ENCODE measurements at regions not wholly inside any gene's neighbourhood (a gene's known extent, or its start where the extent isn't known, plus 50 kb on each side); places are given as distances from the start of the nearest gene placed in this dataset.

DNA sequence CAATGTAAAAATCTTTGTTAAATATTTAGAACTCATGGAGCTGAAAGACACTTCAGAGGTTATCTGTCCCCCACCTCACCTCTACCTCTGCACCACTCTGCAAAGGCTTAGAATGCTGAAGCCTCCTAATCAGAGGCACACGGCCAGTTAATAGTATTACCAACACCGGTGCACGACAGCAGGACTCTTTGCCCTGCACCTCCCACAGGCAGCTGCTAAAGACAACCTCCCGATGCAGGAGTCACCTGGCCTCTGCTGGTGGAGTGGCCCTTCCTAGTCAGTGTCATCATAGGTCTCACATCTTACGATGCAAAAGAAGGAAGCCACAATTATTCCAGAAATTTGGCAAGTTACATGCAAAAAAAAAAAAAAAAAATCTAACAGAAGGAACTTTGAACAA lies 66.6 kb upstream of the MGMT start:
- Histone ChIP-seq H3K4me3 (ENCODE audit: low read length) (no peak overlapping the region), H3K79me2 (ENCODE audit: low read length) (no peaks in the 10 kb centered on the region), H3K9ac (ENCODE audit: low read length) (no peak overlapping the region), H3K36me3 (replicated peaks; ENCODE audit: low read depth, low read length) (no peaks in the 10 kb centered on the region), H3K9me3 (ENCODE audit: insufficient read depth, low read length) (no peaks in the 10 kb centered on the region), H2AFZ (ENCODE audit: low read depth, low read length) (no peak overlapping the region), H3K4me2 (ENCODE audit: low read length) (no peak overlapping the region), H3K27ac (ENCODE audit: low read length) (no peak overlapping the region), H3K27me3 (ENCODE audit: low read depth, low read length) (no peaks in the 10 kb centered on the region), H4K20me1 (ENCODE audit: insufficient read depth, low read length) (no peaks in the 10 kb centered on the region), H3K4me1 (ENCODE audit: low read length) (no peaks in the 10 kb centered on the region)
- TF ChIP-seq, protein P1, sequence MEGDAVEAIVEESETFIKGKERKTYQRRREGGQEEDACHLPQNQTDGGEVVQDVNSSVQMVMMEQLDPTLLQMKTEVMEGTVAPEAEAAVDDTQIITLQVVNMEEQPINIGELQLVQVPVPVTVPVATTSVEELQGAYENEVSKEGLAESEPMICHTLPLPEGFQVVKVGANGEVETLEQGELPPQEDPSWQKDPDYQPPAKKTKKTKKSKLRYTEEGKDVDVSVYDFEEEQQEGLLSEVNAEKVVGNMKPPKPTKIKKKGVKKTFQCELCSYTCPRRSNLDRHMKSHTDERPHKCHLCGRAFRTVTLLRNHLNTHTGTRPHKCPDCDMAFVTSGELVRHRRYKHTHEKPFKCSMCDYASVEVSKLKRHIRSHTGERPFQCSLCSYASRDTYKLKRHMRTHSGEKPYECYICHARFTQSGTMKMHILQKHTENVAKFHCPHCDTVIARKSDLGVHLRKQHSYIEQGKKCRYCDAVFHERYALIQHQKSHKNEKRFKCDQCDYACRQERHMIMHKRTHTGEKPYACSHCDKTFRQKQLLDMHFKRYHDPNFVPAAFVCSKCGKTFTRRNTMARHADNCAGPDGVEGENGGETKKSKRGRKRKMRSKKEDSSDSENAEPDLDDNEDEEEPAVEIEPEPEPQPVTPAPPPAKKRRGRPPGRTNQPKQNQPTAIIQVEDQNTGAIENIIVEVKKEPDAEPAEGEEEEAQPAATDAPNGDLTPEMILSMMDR (IDR thresholded peaks at IDR 0.05; ENCODE audit: low read depth, low read length) = no peak
- no peak for TF ChIP-seq EZH2phosphoT487 (IDR thresholded peaks at IDR 0.05; ENCODE audit: low read depth)

DNA sequence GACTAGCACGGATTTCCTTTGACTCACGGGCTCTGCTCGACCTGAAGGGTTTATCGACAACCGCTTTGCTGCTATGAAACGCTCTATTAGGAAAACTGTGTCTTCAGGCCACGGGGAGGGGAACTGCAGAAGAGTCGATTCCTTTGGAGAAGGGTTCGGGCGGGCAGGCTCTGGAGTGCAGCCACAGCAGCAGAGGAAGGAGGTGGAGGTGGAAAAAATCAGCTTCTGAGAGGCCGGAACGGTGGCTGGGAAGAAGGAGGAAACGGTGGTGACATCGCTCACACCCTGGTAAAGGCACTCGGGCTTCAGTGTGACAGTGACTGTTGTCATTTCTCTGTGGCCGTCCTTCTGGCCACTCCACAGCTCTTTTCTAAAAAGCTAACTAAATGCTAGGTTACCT lies 64.6 kb upstream of the MGMT start:
- no peak overlapping the region for H3K4me2 ChIP-seq (ENCODE audit: low read length)
- no peaks in the 10 kb centered on the region for H3K36me3 ChIP-seq (replicated peaks; ENCODE audit: low read depth, low read length)
- H3K4me3 ChIP-seq (ENCODE audit: low read length) = no peak overlapping the region
- no peak overlapping the region for H2AFZ ChIP-seq (ENCODE audit: low read depth, low read length)
- H3K27ac ChIP-seq (ENCODE audit: low read length) = no peak overlapping the region
- H3K9ac ChIP-seq (ENCODE audit: low read length) = no peak overlapping the region
- H3K79me2 ChIP-seq (ENCODE audit: low read length) = no peaks in the 10 kb centered on the region
- TF ChIP-seq, protein P1 (IDR thresholded peaks at IDR 0.05; ENCODE audit: low read depth, low read length) = no peak
- no peak for TF ChIP-seq EZH2phosphoT487 (IDR thresholded peaks at IDR 0.05; ENCODE audit: low read depth)
- no peaks in the 10 kb centered on the region for H3K9me3 ChIP-seq (ENCODE audit: insufficient read depth, low read length)
- no peaks in the 10 kb centered on the region for H4K20me1 ChIP-seq (ENCODE audit: insufficient read depth, low read length)
- H3K27me3 ChIP-seq (ENCODE audit: low read depth, low read length) = no peaks in the 10 kb centered on the region
- H3K4me1 ChIP-seq (ENCODE audit: low read length) = no peaks in the 10 kb centered on the region

DNA sequence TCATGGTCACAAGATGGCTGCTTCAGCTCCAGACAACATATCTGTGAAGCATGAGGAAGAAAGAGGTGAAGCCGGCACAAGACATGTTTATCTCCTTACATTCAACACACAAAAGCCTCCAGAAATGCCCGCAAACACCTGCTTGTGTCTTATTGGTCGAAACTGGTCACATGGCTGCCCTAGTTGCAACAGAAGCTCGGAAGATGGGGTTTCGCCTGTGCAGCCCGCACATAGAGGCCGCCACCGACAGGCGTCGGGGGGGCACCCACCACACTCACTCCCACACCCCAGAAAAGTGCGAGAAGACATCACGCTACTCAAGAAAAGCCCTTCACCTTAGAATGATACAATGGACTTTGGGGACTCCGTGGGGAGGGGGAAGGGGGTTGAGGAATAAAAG lies 63.0 kb upstream of the MGMT start:
- Histone ChIP-seq H3K4me3 (ENCODE audit: low read length) (no peak overlapping the region), H2AFZ (ENCODE audit: low read depth, low read length) (no peak overlapping the region), H3K4me2 (ENCODE audit: low read length) (no peak overlapping the region), H3K27ac (ENCODE audit: low read length) (no peak overlapping the region), H3K9me3 (ENCODE audit: insufficient read depth, low read length) (no peaks in the 10 kb centered on the region), H3K36me3 (replicated peaks; ENCODE audit: low read depth, low read length) (no peaks in the 10 kb centered on the region), H3K9ac (ENCODE audit: low read length) (no peak overlapping the region), H3K27me3 (ENCODE audit: low read depth, low read length) (no peaks in the 10 kb centered on the region), H3K4me1 (ENCODE audit: low read length) (no peaks in the 10 kb centered on the region), H4K20me1 (ENCODE audit: insufficient read depth, low read length) (no peaks in the 10 kb centered on the region), H3K79me2 (ENCODE audit: low read length) (no peaks in the 10 kb centered on the region)
- TF ChIP-seq EZH2phosphoT487 (IDR thresholded peaks at IDR 0.05; ENCODE audit: low read depth) = no peak
- TF ChIP-seq, protein P1 (IDR thresholded peaks at IDR 0.05; ENCODE audit: low read depth, low read length) = no peak

DNA sequence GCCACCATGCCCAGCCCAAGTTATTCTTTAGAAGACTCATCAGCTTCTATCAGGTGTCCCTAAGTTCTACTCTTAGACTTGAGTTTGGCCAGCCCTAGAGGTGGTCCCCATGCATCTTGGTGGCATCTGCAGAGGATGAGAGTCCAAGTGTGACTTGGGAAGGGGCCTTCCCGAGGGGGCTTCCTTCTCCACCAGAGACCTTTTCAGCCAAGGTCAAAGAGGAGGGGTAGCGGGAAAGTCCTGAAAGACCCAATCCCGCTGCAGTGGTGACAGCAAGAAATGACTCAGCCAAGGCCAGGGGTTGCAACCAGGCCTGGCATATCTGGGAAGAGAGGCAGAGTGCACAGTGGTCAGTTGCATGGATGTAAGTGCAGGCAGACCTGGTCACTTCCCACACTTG lies 61.7 kb upstream of the MGMT start:
- H3K9me3 ChIP-seq (ENCODE audit: insufficient read depth, low read length) = no peaks in the 10 kb centered on the region
- H3K9ac ChIP-seq (ENCODE audit: low read length) = no peak overlapping the region
- no peak overlapping the region for H3K4me3 ChIP-seq (ENCODE audit: low read length)
- H4K20me1 ChIP-seq (ENCODE audit: insufficient read depth, low read length) = no peaks in the 10 kb centered on the region
- H3K4me1 ChIP-seq (ENCODE audit: low read length) = no peaks in the 10 kb centered on the region
- H2AFZ ChIP-seq (ENCODE audit: low read depth, low read length) = no peak overlapping the region
- TF ChIP-seq EZH2phosphoT487 (IDR thresholded peaks at IDR 0.05; ENCODE audit: low read depth) = no peak
- TF ChIP-seq, protein P1 (IDR thresholded peaks at IDR 0.05; ENCODE audit: low read depth, low read length) = no peak
- no peaks in the 10 kb centered on the region for H3K27me3 ChIP-seq (ENCODE audit: low read depth, low read length)
- H3K4me2 ChIP-seq (ENCODE audit: low read length) = no peak overlapping the region
- no peak overlapping the region for H3K27ac ChIP-seq (ENCODE audit: low read length)
- H3K79me2 ChIP-seq (ENCODE audit: low read length) = no peaks in the 10 kb centered on the region
- H3K36me3 ChIP-seq (replicated peaks; ENCODE audit: low read depth, low read length) = no peaks in the 10 kb centered on the region

Data from OCI-LY3 (cell line).